ENCODE measurements at regions not wholly inside any gene's neighbourhood (a gene's known extent, or its start where the extent isn't known, plus 50 kb on each side); places are given as distances from the start of the nearest gene placed in this dataset.

DNA sequence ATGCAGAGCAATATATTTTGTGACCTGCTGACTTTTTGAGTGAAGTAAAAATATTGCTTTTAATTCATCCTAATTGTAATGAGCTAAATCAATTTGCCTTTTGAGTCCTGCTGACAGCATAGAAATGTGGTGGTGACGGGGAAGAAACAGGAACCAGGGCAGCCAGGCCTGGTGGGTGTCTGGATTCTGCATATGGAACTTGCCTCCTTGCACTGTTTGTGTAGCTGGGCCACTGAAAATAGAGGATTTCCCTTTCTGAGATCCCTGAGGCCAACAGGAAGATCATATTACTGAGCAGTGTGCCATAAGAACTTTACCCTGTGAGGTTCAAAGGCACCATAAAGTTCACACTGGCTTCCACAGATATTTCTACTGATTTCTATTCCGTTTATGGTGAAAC is 488.4 kb upstream of the AKR1E2 start:
- no peak for DNase-seq
- H3K9me3 Mint-ChIP-seq: no peaks in the 10 kb centered on the region
- CTCF ChIA-PET: no interaction called here
- no peaks in the 10 kb centered on the region for H3K27me3 Mint-ChIP-seq (ENCODE audit: low read depth)
- intact Hi-C loops (cut with micrococcal nuclease): no loop called here
- no peaks in the 10 kb centered on the region for H3K36me3 Mint-ChIP-seq (ENCODE audit: low read depth)
- no peak overlapping the region for H3K4me3 Mint-ChIP-seq
- no peaks in the 10 kb centered on the region for H3K4me1 Mint-ChIP-seq (ENCODE audit: low read depth)
- H3K27ac Mint-ChIP-seq: no peak overlapping the region

DNA sequence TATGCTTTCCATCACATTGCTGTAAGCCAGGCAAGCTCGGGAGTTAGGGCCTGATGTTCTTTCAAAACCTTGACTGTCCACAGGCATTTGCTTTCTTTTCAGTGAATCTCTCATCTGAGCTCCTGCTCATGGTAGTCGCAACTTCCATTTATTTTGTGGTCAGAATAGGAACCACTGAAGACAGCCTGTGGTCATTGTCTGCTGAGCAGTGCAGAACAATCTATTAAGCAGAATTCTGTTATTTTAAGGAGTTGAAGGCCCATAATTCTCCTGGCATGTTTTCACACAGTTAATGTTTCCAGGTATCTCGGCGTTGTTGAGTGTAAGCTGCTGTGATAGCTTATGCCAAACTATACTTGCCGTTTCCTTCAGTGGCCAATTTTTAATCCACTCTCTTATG is 491.1 kb upstream of the AKR1E2 start:
- Mint-ChIP-seq H3K4me3 (no peak overlapping the region), H3K36me3 (ENCODE audit: low read depth) (no peaks in the 10 kb centered on the region), H3K9me3 (no peaks in the 10 kb centered on the region), H3K4me1 (ENCODE audit: low read depth) (no peaks in the 10 kb centered on the region), H3K27ac (no peak overlapping the region), H3K27me3 (ENCODE audit: low read depth) (no peaks in the 10 kb centered on the region)
- DNase-seq: no peak
- CTCF ChIA-PET: no interaction called here
- intact Hi-C loops (cut with micrococcal nuclease): no loop called here

DNA sequence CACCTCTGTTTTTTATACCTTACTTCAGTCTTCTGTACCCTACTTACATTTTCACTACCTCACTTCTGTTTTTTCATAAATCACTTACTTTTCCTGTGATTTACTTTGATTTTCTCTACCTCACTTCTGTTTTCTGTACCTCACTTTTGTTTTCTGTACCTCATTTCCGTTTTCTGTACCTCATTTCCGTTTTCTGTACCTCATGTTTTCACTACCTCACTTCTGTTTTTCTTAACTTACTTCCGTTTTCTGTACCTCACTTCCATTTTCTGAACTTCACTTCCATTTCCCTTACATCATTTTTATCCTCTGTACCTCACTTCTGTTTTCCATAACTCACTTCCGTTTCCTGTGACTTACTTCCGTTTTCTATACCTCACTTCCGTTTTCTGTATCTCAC is 492.0 kb upstream of the AKR1E2 start:
- no peaks in the 10 kb centered on the region for H3K9me3 Mint-ChIP-seq
- intact Hi-C loops (cut with micrococcal nuclease): no loop called here
- CTCF ChIA-PET: no interaction called here
- no peaks in the 10 kb centered on the region for H3K27me3 Mint-ChIP-seq (ENCODE audit: low read depth)
- H3K4me1 Mint-ChIP-seq (ENCODE audit: low read depth): no peaks in the 10 kb centered on the region
- H3K27ac Mint-ChIP-seq: no peak overlapping the region
- no peak for DNase-seq
- no peak overlapping the region for H3K4me3 Mint-ChIP-seq
- H3K36me3 Mint-ChIP-seq (ENCODE audit: low read depth): no peaks in the 10 kb centered on the region

DNA sequence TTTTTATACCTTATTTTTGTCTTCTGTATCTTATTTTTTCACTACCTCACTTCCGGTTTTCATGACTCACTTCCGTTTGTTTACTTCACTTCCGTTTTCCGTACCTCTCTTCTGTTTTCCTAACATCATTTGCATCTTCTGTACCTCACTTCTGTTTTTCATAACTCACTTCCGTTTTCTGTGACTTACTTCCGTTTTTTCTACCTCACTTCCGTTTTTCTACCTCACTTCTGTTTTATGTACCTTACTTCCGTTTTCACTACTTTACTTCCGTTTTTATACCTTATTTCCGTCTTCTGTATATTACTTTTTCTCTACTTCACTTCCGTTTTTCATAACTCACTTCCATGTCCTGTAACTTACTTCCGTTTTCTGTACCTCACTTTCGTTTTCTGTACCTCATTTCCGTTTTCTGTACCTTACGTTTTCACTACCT is 492.5 kb upstream of the AKR1E2 start:
- H3K4me1 Mint-ChIP-seq (ENCODE audit: low read depth): no peaks in the 10 kb centered on the region
- H3K27me3 Mint-ChIP-seq (ENCODE audit: low read depth): no peaks in the 10 kb centered on the region
- no peaks in the 10 kb centered on the region for H3K36me3 Mint-ChIP-seq (ENCODE audit: low read depth)
- no peaks in the 10 kb centered on the region for H3K9me3 Mint-ChIP-seq
- no peak for DNase-seq
- H3K4me3 Mint-ChIP-seq: no peak overlapping the region
- no peak overlapping the region for H3K27ac Mint-ChIP-seq
- intact Hi-C loops (cut with micrococcal nuclease): no loop called here
- CTCF ChIA-PET: no interaction called here

DNA sequence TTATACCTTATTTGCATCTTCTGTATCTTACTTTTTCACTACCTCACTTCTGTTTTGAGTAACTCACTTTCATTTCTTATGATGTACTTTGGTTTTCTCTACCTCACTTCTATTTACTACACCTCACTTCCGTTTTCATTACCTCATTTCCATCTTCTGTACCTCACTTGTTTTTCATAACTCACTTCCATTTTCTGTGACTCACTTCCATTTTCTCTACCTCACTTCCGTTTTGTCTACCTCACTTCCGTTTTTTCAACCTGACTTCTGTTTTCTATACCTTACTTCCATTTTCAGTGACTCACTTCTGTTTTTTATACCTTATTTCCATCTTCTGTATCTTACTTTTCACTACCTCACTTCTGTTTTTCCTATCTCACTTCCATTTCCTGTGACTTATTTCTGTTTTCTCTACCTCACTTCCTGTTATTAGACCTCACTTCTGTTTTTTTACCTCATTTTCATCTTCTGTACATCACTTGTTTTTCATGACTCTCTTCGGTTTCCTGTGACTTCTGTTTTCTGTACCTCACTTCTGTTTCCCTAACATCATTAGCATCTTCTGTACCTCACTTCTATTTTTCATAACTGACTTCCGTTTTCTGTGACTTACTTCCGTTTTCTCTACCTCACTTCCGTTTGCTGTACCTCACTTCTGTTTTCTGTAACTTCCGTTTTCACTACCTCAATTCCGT is 493.1 kb upstream of the AKR1E2 start:
- H3K27ac Mint-ChIP-seq: no peak overlapping the region
- no peaks in the 10 kb centered on the region for H3K27me3 Mint-ChIP-seq (ENCODE audit: low read depth)
- CTCF ChIA-PET: no interaction called here
- no peaks in the 10 kb centered on the region for H3K4me1 Mint-ChIP-seq (ENCODE audit: low read depth)
- no peak for DNase-seq
- intact Hi-C loops (cut with micrococcal nuclease): no loop called here
- no peak overlapping the region for H3K4me3 Mint-ChIP-seq
- H3K9me3 Mint-ChIP-seq: no peaks in the 10 kb centered on the region
- no peaks in the 10 kb centered on the region for H3K36me3 Mint-ChIP-seq (ENCODE audit: low read depth)

DNA sequence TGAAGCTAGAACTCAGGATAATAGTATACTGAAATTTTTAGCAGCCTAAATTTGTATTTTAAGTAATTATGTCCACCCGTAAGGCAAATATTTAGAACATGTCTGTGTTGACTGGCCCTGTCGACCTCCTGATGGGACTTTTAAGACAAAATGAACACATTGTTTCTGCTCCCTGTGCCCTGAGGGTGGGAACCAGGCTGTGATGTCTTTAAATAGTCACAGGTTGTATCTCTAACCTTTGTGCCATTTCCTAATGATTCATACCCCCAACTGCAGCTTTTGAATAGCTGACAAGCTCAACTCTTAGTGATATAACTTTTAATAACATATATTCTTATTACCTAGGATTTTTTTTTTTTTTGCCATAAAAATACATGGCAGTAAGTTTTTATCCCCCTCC is 494.9 kb upstream of the AKR1E2 start:
- intact Hi-C loops (cut with micrococcal nuclease): no loop called here
- DNase-seq: no peak
- no peak overlapping the region for H3K4me3 Mint-ChIP-seq
- no peak overlapping the region for H3K27ac Mint-ChIP-seq
- no peaks in the 10 kb centered on the region for H3K36me3 Mint-ChIP-seq (ENCODE audit: low read depth)
- H3K4me1 Mint-ChIP-seq (ENCODE audit: low read depth): no peaks in the 10 kb centered on the region
- CTCF ChIA-PET: no interaction called here
- peaks cover 2% of the 10 kb centered on the region for H3K27me3 Mint-ChIP-seq (ENCODE audit: low read depth)
- no peaks in the 10 kb centered on the region for H3K9me3 Mint-ChIP-seq

DNA sequence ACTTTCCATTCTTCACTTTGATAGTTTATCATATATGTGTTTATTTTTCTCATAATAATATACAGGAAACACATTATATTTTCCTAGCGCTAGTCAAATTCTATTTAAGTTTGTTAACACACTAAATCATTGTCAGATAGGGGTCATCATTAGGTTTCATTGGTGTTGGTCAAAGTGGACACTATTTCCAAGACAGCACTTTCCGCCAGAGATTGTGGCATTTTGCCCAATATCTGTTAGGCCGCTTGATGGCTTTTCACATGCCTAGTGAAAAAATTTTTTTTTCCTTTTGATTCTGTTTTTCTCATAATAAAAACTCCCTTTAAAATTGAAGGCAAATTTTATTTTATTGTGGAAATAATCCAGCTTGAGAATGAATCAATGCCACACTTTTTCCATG is 495.4 kb upstream of the AKR1E2 start:
- H3K4me1 Mint-ChIP-seq (ENCODE audit: low read depth): no peaks in the 10 kb centered on the region
- CTCF ChIA-PET: no interaction called here
- no peak for DNase-seq
- intact Hi-C loops (cut with micrococcal nuclease): no loop called here
- H3K4me3 Mint-ChIP-seq: no peak overlapping the region
- no peaks in the 10 kb centered on the region for H3K36me3 Mint-ChIP-seq (ENCODE audit: low read depth)
- no peaks in the 10 kb centered on the region for H3K9me3 Mint-ChIP-seq
- no peak overlapping the region for H3K27ac Mint-ChIP-seq
- peaks cover 2% of the 10 kb centered on the region for H3K27me3 Mint-ChIP-seq (ENCODE audit: low read depth)

DNA sequence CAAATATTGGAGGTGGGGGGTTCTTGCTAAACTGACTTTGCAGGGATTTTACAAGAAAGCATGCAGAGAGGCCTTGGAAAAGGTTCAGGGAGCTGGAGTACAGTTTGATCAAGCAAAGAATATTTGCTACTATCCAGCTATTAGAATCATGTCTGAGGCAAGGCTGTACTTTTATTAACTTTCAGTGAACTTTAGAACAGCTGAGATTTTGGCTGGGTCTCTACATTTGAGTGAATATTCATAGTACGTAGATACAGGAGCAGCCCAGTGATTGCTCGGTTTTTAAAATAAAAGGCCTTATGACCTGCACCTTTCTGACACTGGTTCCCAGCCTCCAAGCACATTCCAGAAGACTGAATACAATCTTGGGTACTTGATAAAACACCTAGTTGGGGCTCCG is 496.8 kb upstream of the AKR1E2 start:
- H3K4me1 Mint-ChIP-seq (ENCODE audit: low read depth): no peaks in the 10 kb centered on the region
- CTCF ChIA-PET: no interaction called here
- H3K9me3 Mint-ChIP-seq: no peaks in the 10 kb centered on the region
- H3K27ac Mint-ChIP-seq: no peak overlapping the region
- intact Hi-C loops (cut with micrococcal nuclease): no loop called here
- H3K36me3 Mint-ChIP-seq (ENCODE audit: low read depth): no peaks in the 10 kb centered on the region
- H3K27me3 Mint-ChIP-seq (ENCODE audit: low read depth): peaks cover 2% of the 10 kb centered on the region
- no peak overlapping the region for H3K4me3 Mint-ChIP-seq
- no peak for DNase-seq

DNA sequence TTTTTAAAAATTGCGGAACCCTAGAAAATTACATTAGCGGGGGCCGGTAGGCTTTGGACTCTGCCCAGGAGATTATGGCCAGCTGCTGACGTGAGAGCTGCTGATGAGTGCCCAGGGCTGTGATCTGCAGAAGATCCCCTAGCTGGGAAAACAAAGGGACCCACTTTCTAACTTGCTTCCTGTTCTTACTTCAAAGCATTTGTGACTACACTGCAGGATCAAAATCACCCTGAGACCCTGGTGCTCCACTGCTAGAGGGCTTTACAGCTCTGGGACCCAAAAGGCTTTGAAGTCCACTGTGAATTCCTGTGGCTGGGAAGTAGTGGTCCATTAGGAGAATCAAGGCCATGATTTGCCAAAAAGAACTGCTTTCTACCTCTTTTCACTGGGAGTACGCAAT is 499.4 kb upstream of the AKR1E2 start:
- Mint-ChIP-seq H3K4me1 (ENCODE audit: low read depth) (no peaks in the 10 kb centered on the region), H3K27ac (no peak overlapping the region), H3K36me3 (ENCODE audit: low read depth) (no peaks in the 10 kb centered on the region), H3K9me3 (no peaks in the 10 kb centered on the region), H3K27me3 (ENCODE audit: low read depth) (peaks cover 2% of the 10 kb centered on the region), H3K4me3 (no peak overlapping the region)
- CTCF ChIA-PET: no interaction called here
- intact Hi-C loops (cut with micrococcal nuclease): no loop called here
- DNase-seq: no peak

DNA sequence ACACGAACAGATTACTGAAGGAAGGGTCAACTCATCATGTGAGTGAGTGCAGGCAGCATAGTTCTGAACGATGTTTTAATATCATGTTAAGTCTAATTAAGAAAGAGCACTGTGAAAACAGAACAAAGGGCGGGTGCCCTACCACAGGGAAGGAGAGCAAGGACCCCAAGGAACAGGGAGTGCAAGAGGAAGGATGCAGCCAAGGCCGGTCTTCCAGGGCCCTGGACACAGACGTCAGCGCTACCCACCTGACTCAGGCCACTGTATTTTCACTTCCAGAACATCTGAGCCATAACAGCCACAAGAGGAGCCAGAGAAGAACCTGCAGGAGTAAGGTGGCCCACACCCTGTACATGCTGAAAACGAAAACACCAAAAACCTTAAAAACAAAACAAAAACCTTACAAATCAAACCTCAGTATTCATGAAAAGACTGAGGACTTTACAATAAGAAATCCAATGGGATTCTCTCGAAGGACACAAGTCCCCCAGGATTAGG is 506.1 kb upstream of the AKR1E2 start:
- Mint-ChIP-seq H3K27me3 (ENCODE audit: low read depth) (no peaks in the 10 kb centered on the region), H3K36me3 (ENCODE audit: low read depth) (no peaks in the 10 kb centered on the region), H3K4me3 (no peak overlapping the region), H3K9me3 (no peaks in the 10 kb centered on the region), H3K27ac (no peak overlapping the region), H3K4me1 (ENCODE audit: low read depth) (no peaks in the 10 kb centered on the region)
- CTCF ChIA-PET: no interaction called here
- DNase-seq: no peak
- intact Hi-C loops (cut with micrococcal nuclease): no loop called here

DNA sequence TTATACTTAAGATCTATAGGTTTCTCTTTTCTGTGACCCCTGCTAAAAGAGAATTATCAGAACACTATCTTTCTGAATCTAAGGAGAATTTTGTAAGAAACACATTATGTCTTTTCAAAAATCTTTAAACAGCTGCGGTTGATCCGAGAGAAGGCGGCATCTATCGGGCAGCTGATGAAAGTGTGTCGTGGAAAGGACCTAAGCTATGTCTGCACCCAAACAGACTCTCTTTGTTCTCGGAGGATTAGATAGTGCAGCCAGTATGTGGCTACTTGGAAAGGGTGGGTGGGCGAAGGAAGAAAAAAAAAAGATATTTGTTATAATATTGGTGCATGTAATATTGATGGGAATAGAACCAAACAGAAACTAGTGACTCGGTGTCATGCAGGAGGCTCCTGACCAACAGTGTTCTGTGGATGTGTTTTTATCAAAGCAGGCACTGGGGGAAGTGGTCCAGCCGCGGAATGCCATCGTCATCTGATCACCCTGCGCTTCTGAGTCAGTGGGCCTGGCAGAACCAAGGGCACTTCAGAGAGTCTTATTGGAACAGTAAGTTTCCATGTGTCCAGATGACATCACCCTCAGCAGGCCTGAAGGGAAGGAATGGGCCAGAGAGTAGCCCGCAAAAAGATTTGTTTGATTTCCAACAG is 509.7 kb upstream of the AKR1E2 start:
- H3K4me1 Mint-ChIP-seq (ENCODE audit: low read depth): no peaks in the 10 kb centered on the region
- no peaks in the 10 kb centered on the region for H3K36me3 Mint-ChIP-seq (ENCODE audit: low read depth)
- H3K4me3 Mint-ChIP-seq: no peak overlapping the region
- CTCF ChIA-PET: no interaction called here
- H3K27ac Mint-ChIP-seq: no peak overlapping the region
- H3K27me3 Mint-ChIP-seq (ENCODE audit: low read depth): no peaks in the 10 kb centered on the region
- intact Hi-C loops (cut with micrococcal nuclease): no loop called here
- no peaks in the 10 kb centered on the region for H3K9me3 Mint-ChIP-seq
- no peak for DNase-seq

DNA sequence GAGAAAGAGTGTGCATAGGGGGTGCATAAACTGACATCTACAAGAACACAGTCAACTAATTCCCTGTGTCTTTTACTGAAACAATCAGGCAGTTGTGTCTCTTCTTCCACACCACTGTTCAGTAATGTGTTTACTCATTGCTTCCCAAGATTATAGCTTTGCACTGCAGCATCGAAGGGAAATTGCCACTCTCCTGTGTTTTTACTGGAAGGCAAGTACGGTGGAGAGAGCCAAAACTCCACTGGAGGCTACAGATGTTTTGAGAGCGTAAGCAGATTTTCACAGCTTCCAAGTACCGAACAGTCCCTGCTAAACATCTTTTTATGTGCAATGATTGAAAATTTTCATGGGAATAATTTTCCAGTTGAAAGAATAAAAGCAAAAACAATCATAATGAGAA is 510.5 kb upstream of the AKR1E2 start:
- no peaks in the 10 kb centered on the region for H3K4me1 Mint-ChIP-seq (ENCODE audit: low read depth)
- no peak for DNase-seq
- intact Hi-C loops (cut with micrococcal nuclease): no loop called here
- H3K27ac Mint-ChIP-seq: no peak overlapping the region
- H3K36me3 Mint-ChIP-seq (ENCODE audit: low read depth): no peaks in the 10 kb centered on the region
- no peak overlapping the region for H3K4me3 Mint-ChIP-seq
- no peaks in the 10 kb centered on the region for H3K9me3 Mint-ChIP-seq
- no peaks in the 10 kb centered on the region for H3K27me3 Mint-ChIP-seq (ENCODE audit: low read depth)
- CTCF ChIA-PET: no interaction called here

DNA sequence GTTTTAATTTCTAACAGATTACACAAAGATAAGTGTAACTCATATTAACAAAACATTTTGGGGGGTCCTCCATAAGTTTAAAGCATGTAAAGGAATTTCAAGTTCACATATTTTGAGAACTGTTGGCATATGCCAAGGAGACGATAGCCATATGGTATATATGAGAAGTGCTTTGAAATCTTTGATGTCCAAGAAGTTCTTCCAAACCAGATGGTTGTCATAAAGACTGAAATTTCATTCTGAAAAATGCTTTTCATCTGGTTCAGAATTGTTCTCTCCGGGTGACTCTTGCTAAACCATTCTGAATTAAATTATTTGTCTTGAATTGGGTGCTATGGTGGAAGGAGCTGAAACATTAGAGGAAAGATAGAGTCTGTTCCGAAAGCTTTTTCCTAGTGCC is 513.0 kb upstream of the AKR1E2 start:
- no peaks in the 10 kb centered on the region for H3K36me3 Mint-ChIP-seq (ENCODE audit: low read depth)
- no peaks in the 10 kb centered on the region for H3K27me3 Mint-ChIP-seq (ENCODE audit: low read depth)
- H3K27ac Mint-ChIP-seq: no peak overlapping the region
- DNase-seq: no peak
- H3K4me1 Mint-ChIP-seq (ENCODE audit: low read depth): no peaks in the 10 kb centered on the region
- no peak overlapping the region for H3K4me3 Mint-ChIP-seq
- CTCF ChIA-PET: no interaction called here
- no peaks in the 10 kb centered on the region for H3K9me3 Mint-ChIP-seq
- intact Hi-C loops (cut with micrococcal nuclease): no loop called here

All from activated naive CD4-positive, alpha-beta T cell treated with anti-CD3 and anti-CD28 coated beads for 36 hours (primary cell).